ENCODE measurements at regions not wholly inside any gene's neighbourhood (a gene's known extent, or its start where the extent isn't known, plus 50 kb on each side); places are given as distances from the start of the nearest gene placed in this dataset.
"Not testable (repeated sequence)": the region's sequence is repeated elsewhere in the genome, so short reads cannot be mapped to it uniquely, and the experiment has no call there.

- DNase-seq (ENCODE audit: low read depth): no peak
- no peak for TF ChIP-seq CTCF (conservative IDR thresholded peaks at IDR 0.05; ENCODE audit: low read depth, low read length)
- H3K4me3 ChIP-seq (ENCODE audit: low read depth, low read length): no peak overlapping the region
Observed at GRCh38 chr12:89770391-89770790, 61.8 kb upstream of the ATP2B1 start.

GRCh38 chr12:89769483-89769818 lies 60.8 kb upstream of the ATP2B1 start:
- peak; percentile 4 for TF ChIP-seq CTCF (conservative IDR thresholded peaks at IDR 0.05; ENCODE audit: low read depth, low read length)
- no peak overlapping the region for H3K4me3 ChIP-seq (ENCODE audit: low read depth, low read length)
- no peak for DNase-seq (ENCODE audit: low read depth)

GRCh38 chr12:89768586-89769482 lies 60.2 kb upstream of the ATP2B1 start:
- H3K4me3 ChIP-seq (ENCODE audit: low read depth, low read length): no peak overlapping the region
- no peak for TF ChIP-seq CTCF (conservative IDR thresholded peaks at IDR 0.05; ENCODE audit: low read depth, low read length)
- peak; percentile 84 for DNase-seq (ENCODE audit: low read depth)

- no peak for DNase-seq (ENCODE audit: low read depth)
- TF ChIP-seq CTCF (conservative IDR thresholded peaks at IDR 0.05; ENCODE audit: low read depth, low read length): no peak
- H3K4me3 ChIP-seq (ENCODE audit: low read depth, low read length): no peak overlapping the region
Observed at GRCh38 chr12:89765959-89766824, 57.6 kb upstream of the ATP2B1 start.

- not testable (repeated sequence) for DNase-seq (ENCODE audit: low read depth); H3K4me3 ChIP-seq (ENCODE audit: low read depth, low read length)
Observed at GRCh38 chr12:89764164-89764563, 55.5 kb upstream of the ATP2B1 start.

GRCh38 chr12:89762498-89763170 lies 54.0 kb upstream of the ATP2B1 start:
- TF ChIP-seq CTCF (conservative IDR thresholded peaks at IDR 0.05; ENCODE audit: low read depth, low read length): no peak
- no peak overlapping the region for H3K4me3 ChIP-seq (ENCODE audit: low read depth, low read length)
- no peak for DNase-seq (ENCODE audit: low read depth)

- no peak for DNase-seq (ENCODE audit: low read depth)
Observed at GRCh38 chr12:89760783-89761182, 52.1 kb upstream of the ATP2B1 start.

More at GRCh38 chr12:89760783-89761182, 52.1 kb upstream of the ATP2B1 start:
- no peak overlapping the region for H3K4me3 ChIP-seq (ENCODE audit: low read depth, low read length)
- no peak for TF ChIP-seq CTCF (conservative IDR thresholded peaks at IDR 0.05; ENCODE audit: low read depth, low read length)

All from epithelial cell of proximal tubule (primary cell).